Transverse colon (tissue), 3 donors: ENCODE measurements at regions not wholly inside any gene's neighbourhood (a gene's known extent, or its start where the extent isn't known, plus 50 kb on each side); places are given as distances from the start of the nearest gene placed in this dataset.

Source experiments
- EP300 ChIP-seq: sonication (generic); formaldehyde crosslinking; IDR thresholded peaks from one replicate; pipeline ENCODE4 v1.6.1; 2017; ENCODE audit warnings: antibody characterized with exemption, low read depth
- POLR2A ChIP-seq: fragments of 450-650 bp; IDR thresholded peaks from one replicate; pipeline ENCODE4 v1.6.1; 2016; ENCODE audit warnings: antibody characterized with exemption, mild to moderate bottlenecking, moderate library complexity
- TF ChIP-seq, protein P1 (sequence below), 5 experiments: fragments of 200-600 bp in 3 of 5; fragments of 450-650 bp in 2 of 5; sonication (generic) in 3 of 5; IDR thresholded peaks; 1 replicate in 2 of 5; 2 replicates in 3 of 5; pipeline ENCODE4 v1.5.1; 2016 to 2017; ENCODE audit warnings: antibody characterized with exemption in 5 of 5, inconsistent platforms in 3 of 5, mild to moderate bottlenecking in 2 of 5, moderate library complexity in 1 of 5

DNA sequence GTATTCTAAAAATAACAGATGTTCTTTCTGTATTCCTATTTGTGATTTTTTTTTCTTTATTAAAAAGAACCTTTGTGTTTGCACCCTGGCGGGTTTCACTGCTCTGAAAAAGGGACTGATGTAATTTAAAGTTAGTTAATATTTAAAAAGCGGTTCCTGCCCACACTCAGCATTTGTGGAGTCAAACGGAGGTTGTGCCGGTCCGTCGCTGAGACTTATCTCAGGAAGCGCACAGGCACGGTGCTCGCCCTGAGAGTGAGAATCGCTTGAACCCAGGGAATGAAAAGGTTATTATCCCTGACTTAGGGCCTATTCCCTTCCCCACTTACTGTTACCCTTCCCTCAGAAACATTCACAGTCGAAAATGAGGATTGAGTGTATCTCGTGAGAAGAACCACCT is 366.7 kb downstream of the THBS2 start:
- TF ChIP-seq, protein P1, sequence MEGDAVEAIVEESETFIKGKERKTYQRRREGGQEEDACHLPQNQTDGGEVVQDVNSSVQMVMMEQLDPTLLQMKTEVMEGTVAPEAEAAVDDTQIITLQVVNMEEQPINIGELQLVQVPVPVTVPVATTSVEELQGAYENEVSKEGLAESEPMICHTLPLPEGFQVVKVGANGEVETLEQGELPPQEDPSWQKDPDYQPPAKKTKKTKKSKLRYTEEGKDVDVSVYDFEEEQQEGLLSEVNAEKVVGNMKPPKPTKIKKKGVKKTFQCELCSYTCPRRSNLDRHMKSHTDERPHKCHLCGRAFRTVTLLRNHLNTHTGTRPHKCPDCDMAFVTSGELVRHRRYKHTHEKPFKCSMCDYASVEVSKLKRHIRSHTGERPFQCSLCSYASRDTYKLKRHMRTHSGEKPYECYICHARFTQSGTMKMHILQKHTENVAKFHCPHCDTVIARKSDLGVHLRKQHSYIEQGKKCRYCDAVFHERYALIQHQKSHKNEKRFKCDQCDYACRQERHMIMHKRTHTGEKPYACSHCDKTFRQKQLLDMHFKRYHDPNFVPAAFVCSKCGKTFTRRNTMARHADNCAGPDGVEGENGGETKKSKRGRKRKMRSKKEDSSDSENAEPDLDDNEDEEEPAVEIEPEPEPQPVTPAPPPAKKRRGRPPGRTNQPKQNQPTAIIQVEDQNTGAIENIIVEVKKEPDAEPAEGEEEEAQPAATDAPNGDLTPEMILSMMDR (IDR thresholded peaks at IDR 0.05), result no peak
- TF ChIP-seq EP300 (no peak), POLR2A (no peak)
